ENCODE measurements at regions not wholly inside any gene's neighbourhood (a gene's known extent, or its start where the extent isn't known, plus 50 kb on each side); places are given as distances from the start of the nearest gene placed in this dataset.

DNA sequence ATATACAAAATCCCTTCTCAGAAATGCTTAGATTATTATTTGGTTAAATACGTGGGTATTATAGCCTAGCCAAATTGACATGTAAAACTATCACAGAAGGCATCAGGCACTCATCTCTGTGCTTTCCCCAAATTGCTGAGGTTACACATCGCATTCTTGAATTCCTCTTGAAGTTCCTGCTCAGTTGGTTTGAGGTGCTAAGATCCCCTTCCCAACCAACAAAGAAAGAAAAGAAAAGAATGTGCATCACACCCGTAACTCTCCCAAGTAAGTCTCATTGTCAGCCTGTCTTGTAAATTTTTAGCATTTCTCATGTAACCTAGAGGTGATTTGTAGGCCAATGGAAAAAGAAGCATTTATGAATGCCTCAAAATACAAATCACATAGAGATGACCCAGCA, 539.2 kb upstream of the PRMT6 start:
- TF ChIP-seq, protein P1, sequence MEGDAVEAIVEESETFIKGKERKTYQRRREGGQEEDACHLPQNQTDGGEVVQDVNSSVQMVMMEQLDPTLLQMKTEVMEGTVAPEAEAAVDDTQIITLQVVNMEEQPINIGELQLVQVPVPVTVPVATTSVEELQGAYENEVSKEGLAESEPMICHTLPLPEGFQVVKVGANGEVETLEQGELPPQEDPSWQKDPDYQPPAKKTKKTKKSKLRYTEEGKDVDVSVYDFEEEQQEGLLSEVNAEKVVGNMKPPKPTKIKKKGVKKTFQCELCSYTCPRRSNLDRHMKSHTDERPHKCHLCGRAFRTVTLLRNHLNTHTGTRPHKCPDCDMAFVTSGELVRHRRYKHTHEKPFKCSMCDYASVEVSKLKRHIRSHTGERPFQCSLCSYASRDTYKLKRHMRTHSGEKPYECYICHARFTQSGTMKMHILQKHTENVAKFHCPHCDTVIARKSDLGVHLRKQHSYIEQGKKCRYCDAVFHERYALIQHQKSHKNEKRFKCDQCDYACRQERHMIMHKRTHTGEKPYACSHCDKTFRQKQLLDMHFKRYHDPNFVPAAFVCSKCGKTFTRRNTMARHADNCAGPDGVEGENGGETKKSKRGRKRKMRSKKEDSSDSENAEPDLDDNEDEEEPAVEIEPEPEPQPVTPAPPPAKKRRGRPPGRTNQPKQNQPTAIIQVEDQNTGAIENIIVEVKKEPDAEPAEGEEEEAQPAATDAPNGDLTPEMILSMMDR (IDR thresholded peaks at IDR 0.05; ENCODE audit: extremely low read depth in 1 of 2, insufficient read depth in 1 of 2, low read depth in 1 of 2, low read length in 2 of 2): no peak
- no peak for TF ChIP-seq POLR2A (IDR thresholded peaks at IDR 0.05; ENCODE audit: low read depth, low read length)
- no peak for TF ChIP-seq EZH2 (IDR thresholded peaks at IDR 0.05; ENCODE audit: borderline replicate concordance, low read depth, low read length, severe bottlenecking)
- no peak for TF ChIP-seq GATA2 (IDR thresholded peaks at IDR 0.05; ENCODE audit: insufficient read depth, insufficient read length, low read depth, low read length)
- no peak for TF ChIP-seq FOS (IDR thresholded peaks at IDR 0.05; ENCODE audit: borderline replicate concordance, insufficient read depth, low read length)
- TF ChIP-seq JUN (IDR thresholded peaks at IDR 0.05; ENCODE audit: borderline replicate concordance, insufficient read depth, insufficient read length, low read depth): no peak
- TF ChIP-seq MYC (IDR thresholded peaks at IDR 0.05; ENCODE audit: low read depth, low read length): no peak

Measured in endothelial cell of umbilical vein (primary cell).